ENCODE measurements at regions not wholly inside any gene's neighbourhood (a gene's known extent, or its start where the extent isn't known, plus 50 kb on each side); places are given as distances from the start of the nearest gene placed in this dataset.

DNA sequence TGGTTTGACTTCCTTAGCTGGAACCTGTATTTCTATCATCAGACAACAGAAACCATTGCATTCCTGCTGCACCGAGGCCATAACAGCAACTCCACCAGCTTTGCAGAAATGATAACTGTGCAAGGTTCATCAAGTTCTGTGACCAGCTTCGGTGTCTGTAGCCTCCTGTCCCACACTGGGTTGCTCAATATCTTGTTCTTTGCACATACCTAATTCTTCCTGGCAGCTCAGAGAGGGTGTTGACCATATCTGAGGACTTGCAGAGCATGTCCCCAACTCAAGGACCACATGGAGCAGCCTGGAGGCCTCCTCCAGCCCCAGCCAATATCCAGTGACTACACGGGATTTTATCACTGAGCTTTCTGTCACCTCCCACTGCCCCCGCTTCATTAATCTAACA is 59.3 kb upstream of the SCAF8 start:
- no peak for DNase-seq
- no peaks in the 10 kb centered on the region for H3K4me1 Mint-ChIP-seq
- no peaks in the 10 kb centered on the region for H3K36me3 Mint-ChIP-seq
- H3K9ac ChIP-seq (ENCODE audit: insufficient read depth, low read length, poor library complexity, severe bottlenecking): no peak overlapping the region
- H3K9me3 ChIP-seq (replicated peaks in 1 of 2; ENCODE audit: control insufficient read depth in 1 of 2, insufficient read depth in 1 of 2, low read length in 2 of 2): no peaks in the 10 kb centered on the region
- H3K27me3 Mint-ChIP-seq (ENCODE audit: low read depth in 3 of 3): peaks cover 0 to 3% (median 0%) of the 10 kb centered on the region in 3 donors
- WGBS (ENCODE audit: insufficient coverage): 52% methylated on average over 4 of the region's 4 CpGs
- intact Hi-C loops (cut with micrococcal nuclease): no loop called here
- no peaks in the 10 kb centered on the region for H3K27me3 ChIP-seq (ENCODE audit: control insufficient read depth in 2 of 2, insufficient read depth in 2 of 2, low read length in 2 of 2)
- H3K36me3 ChIP-seq (replicated peaks in 1 of 2; ENCODE audit: control insufficient read depth in 1 of 2, insufficient read depth in 2 of 2, low read length in 2 of 2): no peaks in the 10 kb centered on the region
- H4K20me1 ChIP-seq (ENCODE audit: insufficient read depth, low read length): no peaks in the 10 kb centered on the region
- H3K4me1 ChIP-seq (ENCODE audit: control insufficient read depth in 1 of 2, insufficient read depth in 2 of 2, low read length in 2 of 2): no peaks in the 10 kb centered on the region
- H3K4me2 ChIP-seq (replicated peaks; ENCODE audit: extremely low read depth, low read length, poor library complexity, severe bottlenecking): no peak overlapping the region
- no peak overlapping the region for H3K27ac Mint-ChIP-seq
- no peak overlapping the region for H3K4me3 Mint-ChIP-seq
- no peak overlapping the region for H3K27ac ChIP-seq (ENCODE audit: low read depth in 1 of 2, low read length in 2 of 2)
- H3K79me2 ChIP-seq (ENCODE audit: insufficient read depth, low read length): no peaks in the 10 kb centered on the region
- H3K4me3 ChIP-seq (replicated peaks in 1 of 3; ENCODE audit: low read depth in 2 of 3, low read length in 3 of 3): no peak overlapping the region
- TF ChIP-seq, protein P1, sequence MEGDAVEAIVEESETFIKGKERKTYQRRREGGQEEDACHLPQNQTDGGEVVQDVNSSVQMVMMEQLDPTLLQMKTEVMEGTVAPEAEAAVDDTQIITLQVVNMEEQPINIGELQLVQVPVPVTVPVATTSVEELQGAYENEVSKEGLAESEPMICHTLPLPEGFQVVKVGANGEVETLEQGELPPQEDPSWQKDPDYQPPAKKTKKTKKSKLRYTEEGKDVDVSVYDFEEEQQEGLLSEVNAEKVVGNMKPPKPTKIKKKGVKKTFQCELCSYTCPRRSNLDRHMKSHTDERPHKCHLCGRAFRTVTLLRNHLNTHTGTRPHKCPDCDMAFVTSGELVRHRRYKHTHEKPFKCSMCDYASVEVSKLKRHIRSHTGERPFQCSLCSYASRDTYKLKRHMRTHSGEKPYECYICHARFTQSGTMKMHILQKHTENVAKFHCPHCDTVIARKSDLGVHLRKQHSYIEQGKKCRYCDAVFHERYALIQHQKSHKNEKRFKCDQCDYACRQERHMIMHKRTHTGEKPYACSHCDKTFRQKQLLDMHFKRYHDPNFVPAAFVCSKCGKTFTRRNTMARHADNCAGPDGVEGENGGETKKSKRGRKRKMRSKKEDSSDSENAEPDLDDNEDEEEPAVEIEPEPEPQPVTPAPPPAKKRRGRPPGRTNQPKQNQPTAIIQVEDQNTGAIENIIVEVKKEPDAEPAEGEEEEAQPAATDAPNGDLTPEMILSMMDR (IDR thresholded peaks at IDR 0.05): no peak
- H3K9me3 Mint-ChIP-seq: no peaks in the 10 kb centered on the region
- H2AFZ ChIP-seq (ENCODE audit: insufficient read depth, low read depth, low read length, poor library complexity, severe bottlenecking): no peak overlapping the region

DNA sequence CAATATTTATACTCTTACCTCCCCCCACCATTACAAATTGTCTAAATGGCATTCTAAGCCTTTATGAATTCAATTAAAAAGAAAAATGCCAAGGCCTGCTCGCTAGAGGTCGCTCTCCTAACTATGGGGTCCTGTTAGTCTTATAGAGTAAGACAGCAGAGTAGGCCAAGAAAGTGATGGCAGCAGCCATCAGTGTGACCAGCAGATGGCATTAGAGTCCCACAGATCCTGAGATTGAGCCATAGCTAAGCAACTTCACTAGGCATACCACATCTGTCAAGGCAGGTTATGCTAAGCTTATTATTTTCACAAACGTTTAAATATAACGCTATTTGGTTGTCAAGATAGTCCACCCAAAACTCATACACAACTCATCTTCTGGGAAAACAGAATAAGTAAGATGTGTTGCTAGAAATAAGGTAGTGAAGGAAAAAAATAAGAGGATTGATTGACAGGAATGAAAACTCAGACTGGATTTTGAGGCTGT is 57.6 kb upstream of the SCAF8 start:
- H3K27ac ChIP-seq (ENCODE audit: low read depth in 1 of 2, low read length in 2 of 2): no peak overlapping the region
- WGBS (ENCODE audit: insufficient coverage): 0% methylated on average over 1 of the region's 4 CpGs
- intact Hi-C loops (cut with micrococcal nuclease): loop anchor here (2.0 kb wide), 1 partner anchor 129 kb away; no protein-coding TSS in a partner anchor
- no peak overlapping the region for H3K27ac Mint-ChIP-seq
- no peak overlapping the region for H2AFZ ChIP-seq (ENCODE audit: insufficient read depth, low read depth, low read length, poor library complexity, severe bottlenecking)
- H3K27me3 ChIP-seq (ENCODE audit: control insufficient read depth in 2 of 2, insufficient read depth in 2 of 2, low read length in 2 of 2): no peaks in the 10 kb centered on the region
- H3K9me3 Mint-ChIP-seq: no peaks in the 10 kb centered on the region
- H4K20me1 ChIP-seq (ENCODE audit: insufficient read depth, low read length): no peaks in the 10 kb centered on the region
- H3K4me3 ChIP-seq (replicated peaks in 1 of 3; ENCODE audit: low read depth in 2 of 3, low read length in 3 of 3): no peak overlapping the region
- H3K4me1 ChIP-seq (ENCODE audit: control insufficient read depth in 1 of 2, insufficient read depth in 2 of 2, low read length in 2 of 2): no peaks in the 10 kb centered on the region
- TF ChIP-seq, protein P1 (IDR thresholded peaks at IDR 0.05): peak; percentile 99
- no peaks in the 10 kb centered on the region for H3K9me3 ChIP-seq (replicated peaks in 1 of 2; ENCODE audit: control insufficient read depth in 1 of 2, insufficient read depth in 1 of 2, low read length in 2 of 2)
- H3K27me3 Mint-ChIP-seq (ENCODE audit: low read depth in 3 of 3): no peaks in the 10 kb centered on the region
- H3K4me2 ChIP-seq (replicated peaks; ENCODE audit: extremely low read depth, low read length, poor library complexity, severe bottlenecking): no peak overlapping the region
- H3K36me3 ChIP-seq (replicated peaks in 1 of 2; ENCODE audit: control insufficient read depth in 1 of 2, insufficient read depth in 2 of 2, low read length in 2 of 2): no peaks in the 10 kb centered on the region
- no peak overlapping the region for H3K9ac ChIP-seq (ENCODE audit: insufficient read depth, low read length, poor library complexity, severe bottlenecking)
- no peak overlapping the region for H3K4me3 Mint-ChIP-seq
- peak; percentile 91 to 97 (median 92) for DNase-seq
- H3K36me3 Mint-ChIP-seq: no peaks in the 10 kb centered on the region
- H3K79me2 ChIP-seq (ENCODE audit: insufficient read depth, low read length): no peaks in the 10 kb centered on the region
- H3K4me1 Mint-ChIP-seq: no peaks in the 10 kb centered on the region
